ENCODE measurements at regions not wholly inside any gene's neighbourhood (a gene's known extent, or its start where the extent isn't known, plus 50 kb on each side); places are given as distances from the start of the nearest gene placed in this dataset.
"Not testable (repeated sequence)": the region's sequence is repeated elsewhere in the genome, so short reads cannot be mapped to it uniquely, and the experiment has no call there.

- DNase-seq (ENCODE audit: low spot score), result no peak
These were observed 408.2 kb upstream of the INTU start for GRCh38 chr4:127224556-127224955.

GRCh38 chr4:127229855-127230608 lies 402.7 kb upstream of the INTU start:
- no peak for DNase-seq (ENCODE audit: low spot score)

- no peak for DNase-seq (ENCODE audit: low spot score)
These were observed 395.9 kb upstream of the INTU start for GRCh38 chr4:127236889-127237288.

- no peak for DNase-seq (ENCODE audit: low spot score)
These were observed 395.2 kb upstream of the INTU start for GRCh38 chr4:127237581-127237980.

- DNase-seq (ENCODE audit: low spot score), result no peak
These were observed 393.7 kb upstream of the INTU start for GRCh38 chr4:127238956-127239475.

GRCh38 chr4:127239902-127240763 lies 392.6 kb upstream of the INTU start:
- no peak for DNase-seq (ENCODE audit: low spot score)

GRCh38 chr4:127240764-127241105 lies 392.0 kb upstream of the INTU start:
- DNase-seq (ENCODE audit: low spot score), result no peak

GRCh38 chr4:127244515-127244914 lies 388.2 kb upstream of the INTU start:
- no peak for DNase-seq (ENCODE audit: low spot score)

- no peak for DNase-seq (ENCODE audit: low spot score)
These were observed 385.5 kb upstream of the INTU start for GRCh38 chr4:127246963-127247952.

GRCh38 chr4:127249066-127249766 lies 383.5 kb upstream of the INTU start:
- no peak for DNase-seq (ENCODE audit: low spot score)

GRCh38 chr4:127249767-127250108 lies 383.0 kb upstream of the INTU start:
- no peak for DNase-seq (ENCODE audit: low spot score)

- DNase-seq (ENCODE audit: low spot score), result no peak
These were observed 382.2 kb upstream of the INTU start for GRCh38 chr4:127250577-127250976.

GRCh38 chr4:127251423-127251822 lies 381.3 kb upstream of the INTU start:
- DNase-seq (ENCODE audit: low spot score), result no peak

- DNase-seq (ENCODE audit: low spot score), result no peak
These were observed 376.3 kb upstream of the INTU start for GRCh38 chr4:127256500-127256899.

GRCh38 chr4:127261476-127261875 lies 371.3 kb upstream of the INTU start:
- no peak for DNase-seq (ENCODE audit: low spot score)

GRCh38 chr4:127268367-127268766 lies 364.4 kb upstream of the INTU start:
- no peak for DNase-seq (ENCODE audit: low spot score)

GRCh38 chr4:127277023-127277422 lies 355.7 kb upstream of the INTU start:
- not testable (repeated sequence) for DNase-seq (ENCODE audit: low spot score)

- DNase-seq (ENCODE audit: low spot score), result no peak
These were observed 348.5 kb upstream of the INTU start for GRCh38 chr4:127284236-127284635.

GRCh38 chr4:127291316-127291715 lies 341.4 kb upstream of the INTU start:
- DNase-seq (ENCODE audit: low spot score), result no peak

GRCh38 chr4:127293496-127293895 lies 339.3 kb upstream of the INTU start:
- no peak for DNase-seq (ENCODE audit: low spot score)

GRCh38 chr4:127304356-127304755 lies 328.4 kb upstream of the INTU start:
- DNase-seq (ENCODE audit: low spot score), result no peak
